Fibroblast of lung (primary cell): ENCODE measurements at regions not wholly inside any gene's neighbourhood (a gene's known extent, or its start where the extent isn't known, plus 50 kb on each side); places are given as distances from the start of the nearest gene placed in this dataset.

Experiments
- DNase-seq, 2 donors: peaks; one replicate each; pipeline versions ENCODE4 v3.0.0 to v3.0.0-alpha.2; 2010; ENCODE audit warnings: low read depth in 2 of 2
- H2AFZ ChIP-seq: 2 replicates; pipeline ENCODE4 v1.5.1; 2012; ENCODE audit warnings: low read length, control low read depth, inconsistent platforms
- H3K27ac ChIP-seq: 2 replicates; pipeline ENCODE4 v1.5.1; 2011; ENCODE audit warnings: low read length, control low read depth; ENCODE audit not compliant: insufficient read depth
- H3K27me3 ChIP-seq: 2 replicates; pipeline ENCODE4 v1.5.1; 2011; ENCODE audit warnings: mild to moderate bottlenecking, low read length; ENCODE audit not compliant: control insufficient read depth, insufficient read depth
- H3K36me3 ChIP-seq: 2 replicates; pipeline ENCODE4 v1.5.1; 2011; ENCODE audit warnings: low read length; ENCODE audit not compliant: control insufficient read depth, insufficient read depth
- H3K4me1 ChIP-seq: 2 replicates; pipeline ENCODE4 v1.5.1; 2011; ENCODE audit warnings: low read length; ENCODE audit not compliant: control insufficient read depth, insufficient read depth; ENCODE audit errors: extremely low read depth
- H3K4me2 ChIP-seq: 2 replicates; pipeline ENCODE4 v1.5.1; 2011; ENCODE audit warnings: low read length, control low read depth; ENCODE audit not compliant: insufficient read depth; ENCODE audit errors: extremely low read depth
- H3K4me3 ChIP-seq, 4 experiments: fragments of 200-600 bp in 1 of 4; sonication (generic) in 1 of 4; replicated peaks in 1 of 4; 2 replicates each; pipeline ENCODE4 v1.5.1; 2011 to 2016; ENCODE audit warnings: low read length in 4 of 4, low read depth in 3 of 4, mild to moderate bottlenecking in 3 of 4, control low read depth in 2 of 4, inconsistent platforms in 1 of 4, mixed read lengths in 1 of 4; ENCODE audit not compliant: insufficient read depth in 1 of 4; ENCODE audit errors: control extremely low read depth in 1 of 4
- H3K79me2 ChIP-seq: 2 replicates; pipeline ENCODE4 v1.5.1; 2012; ENCODE audit warnings: mild to moderate bottlenecking, low read length, inconsistent platforms; ENCODE audit not compliant: control insufficient read depth, insufficient read depth
- H3K9ac ChIP-seq: 2 replicates; pipeline ENCODE4 v1.5.1; 2011; ENCODE audit warnings: mild to moderate bottlenecking, low read length, control low read depth; ENCODE audit not compliant: insufficient read depth
- H3K9me3 ChIP-seq: 2 replicates; pipeline ENCODE4 v1.5.1; 2012; ENCODE audit warnings: low read depth, low read length; ENCODE audit not compliant: control insufficient read depth, insufficient read depth
- H4K20me1 ChIP-seq: 2 replicates; pipeline ENCODE4 v1.5.1; 2011; ENCODE audit warnings: low read length; ENCODE audit not compliant: control insufficient read depth, insufficient read depth; ENCODE audit errors: extremely low read depth
- EZH2 ChIP-seq: IDR thresholded peaks from 2 replicates; pipeline ENCODE4 v1.5.1; 2012; ENCODE audit warnings: low read length, control low read depth, mild to moderate bottlenecking; ENCODE audit errors: missing control alignments
- TF ChIP-seq, protein P1 (sequence below), 2 donors: IDR thresholded peaks in 1 of 2; conservative IDR thresholded peaks in 1 of 2; 1 replicate in 1 of 2; 2 replicates in 1 of 2; pipeline ENCODE4 v1.5.1; 2011 to 2012; ENCODE audit warnings: low read length in 2 of 2, control low read depth in 1 of 2, inconsistent platforms in 1 of 2, low read depth in 1 of 2, mild to moderate bottlenecking in 1 of 2

GRCh38 chr1:229132106-229132443, 138.8 kb upstream of the RAB4A start:
- no peaks in the 10 kb centered on the region for H3K79me2 ChIP-seq
- no peak for DNase-seq
- H3K4me1 ChIP-seq = no peaks in the 10 kb centered on the region
- no peak overlapping the region for H3K4me2 ChIP-seq
- no peaks in the 10 kb centered on the region for H3K9me3 ChIP-seq
- H4K20me1 ChIP-seq = no peaks in the 10 kb centered on the region
- no peak overlapping the region for H2AFZ ChIP-seq
- H3K27ac ChIP-seq = no peak overlapping the region
- no peak overlapping the region for H3K4me3 ChIP-seq
- TF ChIP-seq, protein P1, sequence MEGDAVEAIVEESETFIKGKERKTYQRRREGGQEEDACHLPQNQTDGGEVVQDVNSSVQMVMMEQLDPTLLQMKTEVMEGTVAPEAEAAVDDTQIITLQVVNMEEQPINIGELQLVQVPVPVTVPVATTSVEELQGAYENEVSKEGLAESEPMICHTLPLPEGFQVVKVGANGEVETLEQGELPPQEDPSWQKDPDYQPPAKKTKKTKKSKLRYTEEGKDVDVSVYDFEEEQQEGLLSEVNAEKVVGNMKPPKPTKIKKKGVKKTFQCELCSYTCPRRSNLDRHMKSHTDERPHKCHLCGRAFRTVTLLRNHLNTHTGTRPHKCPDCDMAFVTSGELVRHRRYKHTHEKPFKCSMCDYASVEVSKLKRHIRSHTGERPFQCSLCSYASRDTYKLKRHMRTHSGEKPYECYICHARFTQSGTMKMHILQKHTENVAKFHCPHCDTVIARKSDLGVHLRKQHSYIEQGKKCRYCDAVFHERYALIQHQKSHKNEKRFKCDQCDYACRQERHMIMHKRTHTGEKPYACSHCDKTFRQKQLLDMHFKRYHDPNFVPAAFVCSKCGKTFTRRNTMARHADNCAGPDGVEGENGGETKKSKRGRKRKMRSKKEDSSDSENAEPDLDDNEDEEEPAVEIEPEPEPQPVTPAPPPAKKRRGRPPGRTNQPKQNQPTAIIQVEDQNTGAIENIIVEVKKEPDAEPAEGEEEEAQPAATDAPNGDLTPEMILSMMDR (conservative IDR thresholded peaks at IDR 0.05 in 1 of 2, IDR thresholded peaks at IDR 0.05 in 1 of 2; ENCODE audit: low read depth in 1 of 2, low read length in 2 of 2) = no peak
- TF ChIP-seq EZH2 = no peak
- no peaks in the 10 kb centered on the region for H3K36me3 ChIP-seq
- H3K9ac ChIP-seq = no peak overlapping the region
- no peaks in the 10 kb centered on the region for H3K27me3 ChIP-seq

DNA sequence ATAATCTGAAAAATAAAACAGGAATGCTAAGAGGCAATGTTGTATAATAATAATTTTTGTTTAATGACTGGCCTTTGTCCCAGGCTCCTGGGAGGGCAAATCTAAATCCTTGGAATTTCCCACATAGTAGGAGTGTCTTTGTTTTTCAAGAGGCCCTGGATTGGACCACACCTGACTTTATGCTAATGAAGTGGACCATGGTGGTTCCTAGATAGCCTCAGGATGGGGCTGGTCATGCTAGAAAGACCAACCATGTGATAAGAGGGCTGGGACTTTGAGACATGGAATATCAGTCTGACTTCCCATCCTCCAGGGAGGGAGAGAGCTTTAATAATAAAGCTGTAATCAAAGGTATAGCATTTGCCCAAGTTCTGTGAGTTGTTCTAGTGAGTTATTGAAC, 138.2 kb upstream of the RAB4A start:
- Histone ChIP-seq H3K36me3 (no peaks in the 10 kb centered on the region), H2AFZ (no peak overlapping the region), H3K27ac (no peak overlapping the region), H3K79me2 (no peaks in the 10 kb centered on the region), H3K27me3 (no peaks in the 10 kb centered on the region), H3K9me3 (no peaks in the 10 kb centered on the region), H3K4me2 (no peak overlapping the region), H3K4me1 (no peaks in the 10 kb centered on the region), H3K4me3 (no peak overlapping the region), H3K9ac (no peak overlapping the region), H4K20me1 (no peaks in the 10 kb centered on the region)
- DNase-seq = no peak
- no peak for TF ChIP-seq EZH2
- TF ChIP-seq, protein P1 (conservative IDR thresholded peaks at IDR 0.05 in 1 of 2, IDR thresholded peaks at IDR 0.05 in 1 of 2; ENCODE audit: low read depth in 1 of 2, low read length in 2 of 2) = no peak

DNA sequence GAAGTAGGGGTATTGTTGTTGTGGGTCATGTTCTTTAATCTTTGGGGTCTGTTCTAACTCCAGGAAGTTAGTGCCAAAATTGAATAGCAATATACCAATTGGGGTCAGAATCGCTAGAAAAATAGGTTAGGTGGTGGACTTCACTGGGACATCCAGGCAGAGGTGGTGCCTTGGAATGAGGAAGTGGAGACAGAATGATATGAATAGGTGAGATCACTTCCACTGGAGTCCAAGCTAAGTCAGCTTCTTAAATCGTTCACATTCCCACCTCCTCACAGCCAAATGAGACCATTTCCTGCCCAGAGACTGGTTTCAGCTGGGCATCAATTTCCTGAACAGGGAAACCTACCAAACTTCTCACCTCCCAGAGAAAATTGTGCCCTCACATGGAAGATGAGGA, 137.8 kb upstream of the RAB4A start:
- no peaks in the 10 kb centered on the region for H3K27me3 ChIP-seq
- TF ChIP-seq, protein P1 (conservative IDR thresholded peaks at IDR 0.05 in 1 of 2, IDR thresholded peaks at IDR 0.05 in 1 of 2; ENCODE audit: low read depth in 1 of 2, low read length in 2 of 2) = no peak
- no peak for TF ChIP-seq EZH2

More for the DNA sequence above, 137.8 kb upstream of the RAB4A start:
- Histone ChIP-seq H4K20me1 (no peaks in the 10 kb centered on the region), H3K9ac (no peak overlapping the region), H3K4me2 (no peak overlapping the region), H3K27ac (no peak overlapping the region), H3K4me1 (no peaks in the 10 kb centered on the region), H2AFZ (no peak overlapping the region), H3K9me3 (no peaks in the 10 kb centered on the region), H3K4me3 (no peak overlapping the region), H3K36me3 (no peaks in the 10 kb centered on the region), H3K79me2 (no peaks in the 10 kb centered on the region)
- no peak for DNase-seq
